ENCODE measurements at regions not wholly inside any gene's neighbourhood (a gene's known extent, or its start where the extent isn't known, plus 50 kb on each side); places are given as distances from the start of the nearest gene placed in this dataset.

DNA sequence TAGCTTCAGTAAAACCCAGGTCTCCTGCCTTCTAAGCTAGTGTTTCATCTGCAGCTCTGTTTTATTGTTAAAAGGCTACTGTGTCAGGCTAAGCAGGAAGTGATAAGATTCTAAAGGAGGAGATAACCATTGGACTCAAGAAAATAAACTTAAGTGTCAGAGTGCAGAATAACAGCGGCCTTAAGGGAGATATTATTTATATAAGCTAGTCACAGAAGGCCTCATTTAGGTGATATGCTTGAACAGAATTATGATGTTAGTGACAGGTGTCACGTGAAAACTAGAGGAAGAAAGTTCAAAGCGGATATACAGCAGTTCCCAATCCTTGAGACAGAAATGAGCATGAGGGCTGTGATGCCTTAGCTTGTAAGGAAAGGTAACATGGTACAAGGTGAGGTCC lies 373.4 kb downstream of the FOXG1 start:
- no peak for DNase-seq

DNA sequence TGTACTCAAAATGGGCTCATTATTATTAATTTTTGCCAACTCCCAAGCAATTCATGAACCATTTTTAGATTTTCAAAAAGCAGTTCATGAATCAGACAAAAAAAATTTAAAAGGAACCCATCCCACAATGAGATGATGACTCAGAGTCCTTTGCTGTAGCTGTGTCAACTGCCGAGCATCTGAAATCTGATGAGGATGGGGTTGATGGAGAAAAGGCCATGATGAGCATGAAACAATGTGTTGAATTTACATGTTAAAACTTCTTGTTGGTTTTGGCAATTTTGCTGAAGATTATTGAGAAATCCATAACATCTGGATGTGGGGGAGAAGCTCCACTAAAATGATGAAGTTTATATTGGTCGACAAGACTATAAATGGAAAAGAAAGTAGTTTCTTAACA lies 378.0 kb downstream of the FOXG1 start:
- DNase-seq: no peak

DNA sequence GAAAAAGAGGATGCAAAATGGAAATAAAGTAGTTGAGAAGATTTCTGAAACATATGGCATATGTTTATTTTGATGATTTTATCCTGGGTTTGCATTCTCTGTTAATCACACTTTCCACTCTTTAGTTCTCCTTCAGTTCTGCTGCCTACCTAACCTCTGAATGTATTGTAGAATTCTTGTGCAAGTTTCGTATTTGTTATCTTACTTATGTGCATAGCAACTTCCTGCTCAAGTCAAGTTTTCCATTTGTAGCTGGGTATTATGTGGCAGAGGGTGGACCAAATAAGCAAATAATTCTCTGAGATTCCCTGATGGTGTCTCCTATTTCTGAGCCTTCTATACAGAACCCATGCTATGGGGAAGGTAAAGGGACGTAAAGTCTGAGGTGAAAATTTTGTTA lies 381.6 kb downstream of the FOXG1 start:
- DNase-seq: no peak

GRCh38 chr14:29149798-29150197 lies 383.2 kb downstream of the FOXG1 start:
- DNase-seq: no peak

GRCh38 chr14:29150659-29151058 lies 384.1 kb downstream of the FOXG1 start:
- no peak for DNase-seq

- no peak for DNase-seq
Observed at GRCh38 chr14:29156096-29156495, 389.5 kb downstream of the FOXG1 start.

DNA sequence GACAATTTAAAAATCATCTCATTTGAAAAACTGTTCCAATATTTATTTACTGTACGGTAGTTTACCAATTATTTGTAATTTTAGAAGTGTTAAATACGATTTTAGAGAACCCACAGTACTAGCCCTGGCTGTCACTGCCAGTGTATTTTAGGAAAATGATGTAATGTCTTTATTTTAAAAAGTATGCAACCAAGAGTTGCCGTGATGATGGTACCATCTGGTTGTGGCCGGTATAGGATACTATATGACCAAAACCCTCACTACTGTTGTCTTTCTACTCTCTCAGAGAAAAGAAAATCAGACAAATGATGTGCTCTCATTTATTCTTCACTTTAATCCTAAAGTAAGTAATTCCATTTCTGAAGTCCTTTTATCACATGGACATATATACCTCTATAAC lies 395.0 kb downstream of the FOXG1 start:
- DNase-seq: no peak

DNA sequence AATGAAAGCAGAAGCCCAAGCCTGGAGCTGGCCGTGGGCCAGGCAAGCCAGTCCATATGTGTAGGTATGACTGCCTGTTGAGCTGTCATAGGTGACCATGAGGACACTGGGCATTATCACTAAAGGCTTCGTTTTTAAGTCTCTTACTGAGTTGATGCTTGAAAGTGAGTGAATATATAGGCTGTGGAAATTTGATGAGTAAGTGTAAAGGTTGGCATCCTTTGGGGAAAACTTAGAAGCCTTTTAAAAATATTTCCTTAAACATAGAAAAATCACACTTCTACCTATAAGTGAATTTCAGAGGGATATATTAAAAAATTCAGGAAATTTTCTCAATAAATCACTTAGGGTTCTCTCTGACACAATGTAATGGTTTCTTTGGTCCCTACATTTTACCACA lies 396.5 kb downstream of the FOXG1 start:
- DNase-seq: no peak

DNA sequence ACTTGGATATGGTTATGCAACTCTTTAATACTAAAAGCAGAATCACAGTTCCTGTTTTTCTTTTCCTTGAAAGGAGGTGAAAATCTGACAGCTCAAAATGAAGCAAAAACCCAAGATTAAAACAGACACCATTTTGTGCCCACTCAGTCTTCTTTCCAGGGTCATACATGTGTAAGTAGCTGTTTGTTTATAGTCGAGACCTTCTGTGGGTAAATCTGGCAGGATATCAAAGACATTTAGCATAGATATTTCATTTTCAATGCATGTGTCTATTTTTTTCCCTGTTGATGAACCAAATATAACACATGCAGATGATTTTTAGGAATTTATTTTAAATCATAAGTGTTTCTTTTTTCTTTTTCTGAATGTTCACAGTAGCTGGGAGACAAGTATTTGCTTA lies 398.8 kb downstream of the FOXG1 start:
- DNase-seq: no peak

DNA sequence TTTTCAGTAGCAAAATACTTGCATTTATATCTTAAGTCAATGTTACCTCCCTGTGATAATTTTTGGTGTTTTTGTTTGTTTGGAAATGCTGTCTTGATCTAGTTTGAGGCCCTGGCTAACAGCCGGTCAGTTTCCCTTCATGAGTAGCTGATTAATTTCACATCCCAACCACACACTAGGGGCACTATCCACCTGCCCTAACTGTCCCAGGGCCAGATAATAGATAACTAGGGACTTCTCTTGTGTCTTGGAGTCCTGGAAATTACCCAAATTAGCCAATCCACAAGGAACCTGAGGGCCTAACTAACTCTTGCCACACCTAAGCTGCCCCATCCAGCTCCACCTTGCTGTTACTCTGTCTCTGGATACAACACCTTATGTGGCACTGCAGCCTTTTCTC lies 399.9 kb downstream of the FOXG1 start:
- DNase-seq: no peak

- no peak for DNase-seq
Observed at GRCh38 chr14:29168149-29168548, 401.6 kb downstream of the FOXG1 start.

- DNase-seq: no peak
Observed at GRCh38 chr14:29169408-29169807, 402.8 kb downstream of the FOXG1 start.

GRCh38 chr14:29175706-29176105 lies 409.1 kb downstream of the FOXG1 start:
- no peak for DNase-seq

- DNase-seq: no peak
Observed at GRCh38 chr14:29176876-29177275, 410.3 kb downstream of the FOXG1 start.

DNA sequence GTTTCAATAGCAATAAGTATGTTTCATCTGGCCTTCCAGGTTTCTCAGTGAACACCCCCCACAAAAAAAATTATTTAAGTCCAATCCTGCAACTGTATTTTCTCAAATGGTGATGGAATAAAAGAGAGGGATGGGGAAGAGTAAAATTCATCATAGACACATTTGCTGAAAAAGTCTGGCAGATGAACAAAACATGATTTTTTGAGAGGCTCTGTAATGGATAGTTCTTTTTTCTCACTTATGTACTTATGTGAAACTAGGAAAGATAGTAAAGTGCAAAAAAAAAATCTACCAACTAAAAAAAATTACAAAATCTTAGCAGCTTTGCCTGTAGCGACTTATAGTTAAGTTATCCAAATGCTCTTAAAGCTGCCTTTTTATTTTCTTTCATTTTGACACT lies 412.4 kb downstream of the FOXG1 start:
- DNase-seq: no peak

GRCh38 chr14:29191092-29191491 lies 424.5 kb downstream of the FOXG1 start:
- DNase-seq: no peak

DNA sequence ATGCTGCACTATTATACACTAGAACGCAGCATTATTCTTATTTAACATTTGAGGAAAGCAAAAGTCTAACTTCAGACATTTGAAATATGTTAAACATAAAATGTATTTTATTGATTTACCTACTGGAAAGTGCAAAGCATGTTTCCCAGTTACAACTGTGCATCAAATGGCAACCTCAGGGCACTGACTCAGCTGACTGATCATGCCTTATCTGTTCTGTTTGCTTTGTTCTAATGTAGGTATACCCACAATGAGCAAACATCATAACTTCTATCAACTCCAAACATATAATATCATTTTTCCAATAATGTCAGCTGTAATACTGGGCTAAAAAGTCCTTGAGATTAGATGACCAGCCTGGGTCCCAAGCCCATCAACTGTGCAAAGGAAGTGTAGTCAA lies 431.0 kb downstream of the FOXG1 start:
- no peak for DNase-seq

DNA sequence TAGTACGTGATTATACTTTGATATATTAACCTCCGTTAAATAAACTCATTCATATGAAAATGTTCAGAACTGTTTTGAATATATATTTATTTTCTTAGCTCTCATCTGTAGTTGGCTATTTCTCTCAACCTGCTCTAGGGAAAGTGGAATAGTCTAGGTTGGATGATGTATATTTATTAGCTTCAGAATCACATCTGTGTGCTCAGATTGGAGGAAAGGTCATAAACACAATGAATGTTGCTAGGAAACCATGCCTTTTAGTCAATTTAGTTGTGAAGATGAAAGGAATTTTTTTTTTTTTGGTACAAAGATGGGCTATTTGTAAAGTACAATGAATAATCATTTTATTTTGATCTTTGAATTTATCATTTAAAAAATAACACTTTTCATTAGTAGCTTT lies 439.1 kb downstream of the FOXG1 start:
- DNase-seq: no peak

- no peak for DNase-seq
Observed at GRCh38 chr14:29215853-29216252, 449.3 kb downstream of the FOXG1 start.

DNA sequence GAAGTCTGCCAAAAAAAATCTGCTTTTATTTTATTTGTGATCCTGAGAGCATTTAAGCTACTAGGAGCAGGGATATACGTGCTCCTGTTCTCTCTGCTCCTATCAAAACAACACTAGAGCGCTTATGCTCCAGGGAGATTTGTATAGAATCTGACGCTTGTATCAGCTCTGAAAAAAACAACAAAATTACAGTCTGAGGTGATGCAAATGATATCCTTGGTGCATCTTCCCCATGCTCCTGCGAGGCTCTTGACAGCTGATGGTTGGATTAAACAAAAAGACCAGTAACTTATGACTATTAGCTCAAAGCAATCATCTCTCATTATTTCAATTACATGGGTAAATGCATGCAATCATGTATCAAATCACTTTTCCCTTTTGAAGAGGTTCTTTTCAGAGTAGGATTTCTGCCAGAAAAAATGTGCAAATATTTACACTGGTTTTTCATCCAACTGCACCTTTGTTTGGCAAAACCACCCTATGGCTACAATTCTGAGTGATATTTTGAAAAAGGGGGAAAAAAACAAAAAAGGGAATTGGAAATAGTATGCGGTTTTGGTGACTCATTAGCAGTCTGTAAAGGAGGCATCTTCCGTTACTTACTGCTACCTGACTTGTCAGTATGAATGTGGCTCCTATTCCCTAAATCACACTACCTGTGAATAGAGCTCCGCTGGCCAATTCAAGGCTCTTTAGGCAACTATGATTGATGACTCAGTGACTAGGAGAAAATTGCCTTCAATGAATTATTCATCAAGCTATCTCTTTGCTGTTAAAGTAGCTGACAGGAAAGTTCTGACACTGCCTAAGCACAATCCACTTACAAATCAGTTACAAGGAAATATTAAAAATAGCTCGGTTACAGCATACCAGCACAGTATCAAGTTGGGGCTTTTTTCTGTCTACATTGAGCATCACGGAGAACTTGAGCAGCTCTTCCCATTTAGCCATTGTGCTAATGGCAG lies 450.0 kb downstream of the FOXG1 start:
- DNase-seq: no peak

DNA sequence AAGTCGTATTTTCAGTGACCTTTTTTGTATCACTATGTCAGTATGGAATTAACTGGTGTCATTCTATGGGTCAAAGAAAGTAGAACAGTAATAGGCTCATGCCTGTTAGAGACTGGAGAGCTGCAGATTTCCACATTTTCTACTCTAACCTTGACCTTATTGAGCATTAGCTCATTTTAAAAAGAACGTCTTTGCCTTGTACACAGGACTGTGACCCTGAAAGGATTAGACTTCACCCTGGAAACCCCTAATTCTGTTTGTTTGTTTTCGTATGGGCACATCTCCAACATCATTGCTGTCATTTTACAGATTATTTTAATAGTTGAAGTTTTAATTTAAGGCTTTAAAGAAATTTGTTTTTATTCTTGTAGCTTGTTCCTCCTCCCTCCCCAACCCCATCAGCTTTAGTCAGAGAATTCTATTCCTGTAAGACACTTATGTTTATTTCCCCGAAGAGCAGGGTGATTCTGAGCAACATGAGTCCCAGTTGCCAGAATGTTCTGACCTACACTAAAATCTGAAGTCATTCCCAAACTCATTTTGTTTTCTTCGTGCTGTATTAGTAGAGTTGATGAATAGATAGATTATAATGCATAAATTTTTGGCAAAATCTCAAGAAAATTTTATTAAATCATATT lies 451.3 kb downstream of the FOXG1 start:
- no peak for DNase-seq

GRCh38 chr14:29220072-29220471 lies 453.5 kb downstream of the FOXG1 start:
- no peak for DNase-seq

- no peak for DNase-seq
Observed at GRCh38 chr14:29220566-29220965, 454.0 kb downstream of the FOXG1 start.

GRCh38 chr14:29222006-29222405 lies 455.4 kb downstream of the FOXG1 start:
- DNase-seq: no peak

All from hematopoietic multipotent progenitor cell treated with erythropoietin and hydrocortisone succinate and interleukin-3 and kit ligand, for 4 days (in vitro differentiated cells).